OCI-LY7 (cell line): ENCODE measurements at regions not wholly inside any gene's neighbourhood (a gene's known extent, or its start where the extent isn't known, plus 50 kb on each side); places are given as distances from the start of the nearest gene placed in this dataset.

ENCODE experiments used
- BruUV-seq: library from RNA; stranded (reverse); fragments of 400-500 nt; replicated peaks from 2 replicates; lab custom pipeline; 2021; lab: Mats Ljungman, UMichigan
- CTCF ChIA-PET: fragments of 300-600 bp; sonication (Branson Sonifier 250); formaldehyde crosslinking; loops from one replicate; lab custom pipeline; 2022; ENCODE audit warnings: antibody characterized with exemption; ENCODE audit not compliant: unreplicated experiment; lab: Charles Lee
- POLR2A ChIA-PET: fragments of 300-600 bp; sonication (Branson Sonifier 250); formaldehyde crosslinking; loops from one replicate; lab custom pipeline; 2022; ENCODE audit warnings: antibody characterized with exemption; lab: Charles Lee
- DNase-seq: peaks from one replicate; pipeline ENCODE4 v3.0.0-alpha.2; 2015; ENCODE audit warnings: low spot score
- H2AFZ ChIP-seq: fragments of 200-600 bp; sonication (generic), shearing (Covaris generic); 2 replicates; pipeline ENCODE4 v1.6.1; 2014; ENCODE audit warnings: mild to moderate bottlenecking, antibody characterized with exemption, low read length, moderate library complexity
- H3K27ac ChIP-seq: fragments of 200-600 bp; sonication (generic); 2 replicates; pipeline ENCODE4 v1.5.1; 2014; ENCODE audit warnings: mixed run types, low read depth, mild to moderate bottlenecking, moderate library complexity, low read length, inconsistent platforms; ENCODE audit not compliant: poor library complexity, severe bottlenecking
- H3K36me3 ChIP-seq: fragments of 200-600 bp; sonication (generic); 2 replicates; pipeline ENCODE4 v1.6.1; 2014; ENCODE audit warnings: mild to moderate bottlenecking, antibody characterized with exemption, low read length, moderate library complexity, mixed read lengths; ENCODE audit not compliant: insufficient read depth
- H3K4me1 ChIP-seq: fragments of 200-600 bp; sonication (generic); 2 replicates; pipeline ENCODE4 v1.5.1; 2014; ENCODE audit warnings: mild to moderate bottlenecking, low read length; ENCODE audit not compliant: insufficient read depth, poor library complexity, severe bottlenecking
- H3K4me2 ChIP-seq: fragments of 200-600 bp; sonication (generic); 2 replicates; pipeline ENCODE4 v1.6.1; 2014; ENCODE audit warnings: mild to moderate bottlenecking, low read length
- H3K4me3 ChIP-seq: fragments of 200-600 bp; sonication (generic); 2 replicates; pipeline ENCODE4 v1.5.1; 2014; ENCODE audit warnings: mild to moderate bottlenecking, low read depth, low read length; ENCODE audit not compliant: poor library complexity, severe bottlenecking
- H3K79me2 ChIP-seq: fragments of 200-600 bp; sonication (generic); 2 replicates; pipeline ENCODE4 v1.6.1; 2016; ENCODE audit warnings: low read depth, mild to moderate bottlenecking, low read length, moderate library complexity, mixed read lengths; ENCODE audit not compliant: insufficient read depth
- H3K9me2 ChIP-seq: fragments of 200-600 bp; sonication (generic); 2 replicates; pipeline ENCODE4 v1.6.1; 2016; ENCODE audit warnings: mild to moderate bottlenecking, low read length, mixed read lengths; ENCODE audit not compliant: insufficient read depth
- H3K9me3 ChIP-seq: fragments of 200-600 bp; sonication (generic); 2 replicates; pipeline ENCODE4 v1.6.1; 2014; ENCODE audit warnings: mild to moderate bottlenecking, mixed run types, low read length, mixed read lengths
- H4K20me1 ChIP-seq: fragments of 200-600 bp; sonication (generic); 2 replicates; pipeline ENCODE4 v1.6.1; 2014; ENCODE audit warnings: mild to moderate bottlenecking, antibody characterized with exemption, low read length, moderate library complexity, mixed read lengths; ENCODE audit not compliant: insufficient read depth
- EZH2phosphoT487 ChIP-seq: fragments of 200-600 bp; sonication (generic); IDR thresholded peaks from 2 replicates; pipeline ENCODE4 v1.6.1; 2018; ENCODE audit warnings: low read depth, borderline replicate concordance, mild to moderate bottlenecking, mixed run types, antibody characterized with exemption, low read length, moderate library complexity, mixed read lengths
- intact Hi-C: fragments of 100-400 bp; cut with micrococcal nuclease; formaldehyde crosslinking; loops from one replicate; pipeline ENCODE4 v1.10.0; 2022; ENCODE audit not compliant: unreplicated experiment
- TF ChIP-seq, protein P1 (sequence below): fragments of 200-600 bp; sonication (generic); conservative IDR thresholded peaks from 2 replicates; pipeline ENCODE4 v1.5.1; 2014; ENCODE audit warnings: mild to moderate bottlenecking, antibody characterized with exemption, low read length, moderate library complexity, mixed read lengths

DNA sequence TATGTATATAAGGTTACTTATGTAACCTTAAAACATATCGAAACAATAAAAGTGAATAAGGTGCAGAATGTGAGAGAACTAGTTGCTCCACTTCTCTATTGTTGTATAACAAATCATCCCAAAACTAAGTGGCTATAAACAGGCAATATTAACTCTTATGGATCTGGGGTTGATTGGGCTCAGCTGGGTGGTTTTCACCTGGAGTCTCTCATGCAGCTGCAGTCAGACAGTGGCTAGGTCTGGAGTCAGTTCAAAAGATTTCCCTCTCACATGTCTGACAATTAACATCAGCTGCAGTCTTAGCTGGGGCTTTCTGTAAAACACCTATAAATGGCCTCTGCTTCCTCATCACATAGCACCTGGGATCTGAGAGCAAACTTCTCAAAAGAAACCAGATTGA lies 288.4 kb upstream of the SASH1 start:
- no peaks in the 10 kb centered on the region for H3K4me1 ChIP-seq
- CTCF ChIA-PET: no interaction called here
- H3K27ac ChIP-seq: no peak overlapping the region
- no TSS peak for BruUV-seq
- H3K4me2 ChIP-seq: no peak overlapping the region
- H4K20me1 ChIP-seq: no peaks in the 10 kb centered on the region
- TF ChIP-seq, protein P1, sequence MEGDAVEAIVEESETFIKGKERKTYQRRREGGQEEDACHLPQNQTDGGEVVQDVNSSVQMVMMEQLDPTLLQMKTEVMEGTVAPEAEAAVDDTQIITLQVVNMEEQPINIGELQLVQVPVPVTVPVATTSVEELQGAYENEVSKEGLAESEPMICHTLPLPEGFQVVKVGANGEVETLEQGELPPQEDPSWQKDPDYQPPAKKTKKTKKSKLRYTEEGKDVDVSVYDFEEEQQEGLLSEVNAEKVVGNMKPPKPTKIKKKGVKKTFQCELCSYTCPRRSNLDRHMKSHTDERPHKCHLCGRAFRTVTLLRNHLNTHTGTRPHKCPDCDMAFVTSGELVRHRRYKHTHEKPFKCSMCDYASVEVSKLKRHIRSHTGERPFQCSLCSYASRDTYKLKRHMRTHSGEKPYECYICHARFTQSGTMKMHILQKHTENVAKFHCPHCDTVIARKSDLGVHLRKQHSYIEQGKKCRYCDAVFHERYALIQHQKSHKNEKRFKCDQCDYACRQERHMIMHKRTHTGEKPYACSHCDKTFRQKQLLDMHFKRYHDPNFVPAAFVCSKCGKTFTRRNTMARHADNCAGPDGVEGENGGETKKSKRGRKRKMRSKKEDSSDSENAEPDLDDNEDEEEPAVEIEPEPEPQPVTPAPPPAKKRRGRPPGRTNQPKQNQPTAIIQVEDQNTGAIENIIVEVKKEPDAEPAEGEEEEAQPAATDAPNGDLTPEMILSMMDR: no peak
- TF ChIP-seq EZH2phosphoT487: no peak
- no peaks in the 10 kb centered on the region for H3K79me2 ChIP-seq
- POLR2A ChIA-PET: no interaction called here
- no peaks in the 10 kb centered on the region for H3K9me2 ChIP-seq
- no peaks in the 10 kb centered on the region for H3K36me3 ChIP-seq
- DNase-seq: peak; percentile 7
- H3K4me3 ChIP-seq: no peak overlapping the region
- H3K9me3 ChIP-seq: no peaks in the 10 kb centered on the region
- intact Hi-C loops: no loop called here
- no peak overlapping the region for H2AFZ ChIP-seq

DNA sequence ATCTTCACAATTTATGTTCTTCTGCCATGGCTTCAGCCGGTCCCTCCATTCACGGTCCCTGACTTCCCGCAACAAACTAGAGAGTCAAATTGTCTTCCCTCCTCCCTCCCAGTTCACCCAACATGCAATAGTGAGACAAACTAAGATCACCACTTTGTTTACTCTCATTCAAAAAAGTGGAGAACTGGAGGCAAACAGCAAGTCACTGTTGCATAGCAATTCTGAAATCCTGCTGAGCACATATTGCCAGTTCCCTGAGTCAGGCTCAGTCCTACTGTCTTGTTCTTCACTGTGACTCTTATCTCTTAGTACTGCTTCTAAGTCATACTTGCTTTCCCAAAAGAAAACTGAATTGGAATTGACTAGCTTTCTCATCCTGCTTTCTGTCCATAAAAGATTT lies 287.2 kb upstream of the SASH1 start:
- no peak overlapping the region for H3K4me2 ChIP-seq
- H3K9me3 ChIP-seq: no peaks in the 10 kb centered on the region
- TF ChIP-seq EZH2phosphoT487: no peak
- TF ChIP-seq, protein P1: no peak
- no peaks in the 10 kb centered on the region for H3K36me3 ChIP-seq
- no peak overlapping the region for H2AFZ ChIP-seq
- CTCF ChIA-PET: no interaction called here
- DNase-seq: no peak
- POLR2A ChIA-PET: no interaction called here
- intact Hi-C loops: no loop called here
- H3K9me2 ChIP-seq: no peaks in the 10 kb centered on the region
- no TSS peak for BruUV-seq
- H3K4me1 ChIP-seq: no peaks in the 10 kb centered on the region
- no peaks in the 10 kb centered on the region for H3K79me2 ChIP-seq
- H3K27ac ChIP-seq: no peak overlapping the region
- no peak overlapping the region for H3K4me3 ChIP-seq
- no peaks in the 10 kb centered on the region for H4K20me1 ChIP-seq

DNA sequence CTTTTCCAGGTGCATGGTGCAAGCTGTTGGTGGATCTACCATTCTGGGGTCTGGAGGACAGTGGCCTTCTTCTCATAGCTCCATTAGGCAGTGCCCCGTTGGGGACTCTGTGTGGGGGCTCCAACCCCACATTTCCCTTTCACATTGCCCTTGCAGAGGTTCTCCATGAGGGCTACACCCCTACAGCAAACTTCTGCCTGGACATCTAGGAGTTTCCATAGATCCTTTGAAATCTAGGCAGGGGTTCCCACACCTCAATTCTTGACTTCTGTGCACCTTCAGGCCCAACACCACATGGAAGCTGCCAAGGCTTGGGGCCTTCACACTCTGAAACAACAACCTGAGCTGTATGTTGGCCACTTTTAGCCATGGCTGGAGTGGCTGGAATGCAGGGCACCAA lies 282.8 kb upstream of the SASH1 start:
- Histone ChIP-seq H3K4me3 (no peak overlapping the region), H4K20me1 (no peaks in the 10 kb centered on the region), H2AFZ (no peak overlapping the region), H3K4me1 (no peaks in the 10 kb centered on the region), H3K36me3 (no peaks in the 10 kb centered on the region), H3K9me3 (no peaks in the 10 kb centered on the region), H3K27ac (no peak overlapping the region), H3K9me2 (no peaks in the 10 kb centered on the region), H3K4me2 (no peak overlapping the region), H3K79me2 (no peaks in the 10 kb centered on the region)
- DNase-seq: peak; percentile 1
- TF ChIP-seq EZH2phosphoT487: no peak
- TF ChIP-seq, protein P1: no peak
- CTCF ChIA-PET: no interaction called here
- POLR2A ChIA-PET: no interaction called here
- intact Hi-C loops: no loop called here
- BruUV-seq: no TSS peak
